ENCODE measurements at regions not wholly inside any gene's neighbourhood (a gene's known extent, or its start where the extent isn't known, plus 50 kb on each side); places are given as distances from the start of the nearest gene placed in this dataset.
"Not testable (repeated sequence)": the region's sequence is repeated elsewhere in the genome, so short reads cannot be mapped to it uniquely, and the experiment has no call there.

DNA sequence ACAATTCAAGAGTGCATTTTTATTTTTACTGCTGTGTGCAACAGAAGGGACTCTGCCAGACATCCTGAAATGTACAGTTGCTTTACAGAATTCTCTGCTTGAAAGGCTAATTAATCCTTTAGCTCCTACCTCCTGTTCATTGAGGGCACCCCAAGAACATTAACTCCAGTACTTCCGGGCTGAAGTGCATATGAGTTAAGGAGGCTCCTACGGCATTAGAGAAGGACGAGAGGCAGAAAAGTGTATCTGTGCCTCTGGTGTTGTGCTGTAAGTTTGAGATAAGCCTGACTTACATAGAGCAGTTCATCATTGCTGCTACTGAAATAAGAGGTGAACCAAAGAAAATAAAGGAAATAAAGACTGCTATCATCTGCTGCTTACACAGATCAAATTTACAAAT, 609.3 kb upstream of the ADGRB3 start:
- H3K9me3 ChIP-seq: no peaks in the 10 kb centered on the region

DNA sequence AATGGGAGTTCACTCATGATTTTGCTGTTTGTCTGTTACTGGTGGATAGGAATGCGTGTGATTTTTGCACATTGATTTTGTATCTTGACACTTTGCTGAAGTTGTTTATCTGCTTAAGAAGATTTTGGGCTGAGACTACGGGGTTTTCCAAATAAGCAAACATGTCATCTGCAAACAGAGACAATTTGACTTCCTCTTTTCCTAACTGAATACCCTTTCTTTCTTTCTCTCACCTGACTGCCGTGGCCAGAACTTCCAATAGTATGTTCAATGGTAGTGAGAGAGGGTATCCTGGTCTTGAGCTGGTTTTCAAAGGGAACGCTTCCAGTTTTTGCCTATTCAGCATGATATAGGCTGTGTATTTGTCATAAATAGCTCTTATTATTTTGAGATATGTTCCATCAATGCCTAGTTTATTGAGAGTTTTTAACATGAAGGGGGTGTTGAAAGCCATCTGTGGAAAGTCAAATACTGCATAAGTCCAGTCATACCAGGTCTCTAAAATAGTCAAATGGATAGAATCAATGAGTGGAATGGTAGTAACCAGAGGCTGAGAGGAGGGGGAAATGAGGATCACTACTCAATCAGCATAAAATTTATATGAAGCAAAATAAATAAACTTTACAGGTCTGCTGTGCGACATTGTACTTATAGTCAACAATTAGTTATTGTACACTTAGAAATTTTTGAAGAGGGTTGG, 610.4 kb upstream of the ADGRB3 start:
- WGBS: 82% methylated on average over 5 of the region's 5 CpGs
- no peak for DNase-seq (ENCODE audit: low spot score)
- Histone ChIP-seq H3K36me3 (no peaks in the 10 kb centered on the region), H3K27ac (no peak overlapping the region), H3K9me3 (no peaks in the 10 kb centered on the region), H3K4me3 (no peak overlapping the region), H3K4me1 (replicated peaks) (no peaks in the 10 kb centered on the region), H3K27me3 (replicated peaks; ENCODE audit: insufficient read depth) (no peaks in the 10 kb centered on the region)
- TF ChIP-seq POLR2A (IDR thresholded peaks at IDR 0.05) (no peak), POLR2AphosphoS5 (IDR thresholded peaks at IDR 0.05) (no peak)
- TF ChIP-seq, protein P1, sequence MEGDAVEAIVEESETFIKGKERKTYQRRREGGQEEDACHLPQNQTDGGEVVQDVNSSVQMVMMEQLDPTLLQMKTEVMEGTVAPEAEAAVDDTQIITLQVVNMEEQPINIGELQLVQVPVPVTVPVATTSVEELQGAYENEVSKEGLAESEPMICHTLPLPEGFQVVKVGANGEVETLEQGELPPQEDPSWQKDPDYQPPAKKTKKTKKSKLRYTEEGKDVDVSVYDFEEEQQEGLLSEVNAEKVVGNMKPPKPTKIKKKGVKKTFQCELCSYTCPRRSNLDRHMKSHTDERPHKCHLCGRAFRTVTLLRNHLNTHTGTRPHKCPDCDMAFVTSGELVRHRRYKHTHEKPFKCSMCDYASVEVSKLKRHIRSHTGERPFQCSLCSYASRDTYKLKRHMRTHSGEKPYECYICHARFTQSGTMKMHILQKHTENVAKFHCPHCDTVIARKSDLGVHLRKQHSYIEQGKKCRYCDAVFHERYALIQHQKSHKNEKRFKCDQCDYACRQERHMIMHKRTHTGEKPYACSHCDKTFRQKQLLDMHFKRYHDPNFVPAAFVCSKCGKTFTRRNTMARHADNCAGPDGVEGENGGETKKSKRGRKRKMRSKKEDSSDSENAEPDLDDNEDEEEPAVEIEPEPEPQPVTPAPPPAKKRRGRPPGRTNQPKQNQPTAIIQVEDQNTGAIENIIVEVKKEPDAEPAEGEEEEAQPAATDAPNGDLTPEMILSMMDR (IDR thresholded peaks at IDR 0.05): no peak
- intact Hi-C loops (cut with DNase I): no loop called here

More for the DNA sequence above, 609.3 kb upstream of the ADGRB3 start:
- no peaks in the 10 kb centered on the region for H3K36me3 ChIP-seq
- TF ChIP-seq POLR2AphosphoS5 (IDR thresholded peaks at IDR 0.05) (no peak), POLR2A (IDR thresholded peaks at IDR 0.05) (no peak)
- TF ChIP-seq, protein P1 (IDR thresholded peaks at IDR 0.05): no peak
- H3K27ac ChIP-seq: no peak overlapping the region
- no peaks in the 10 kb centered on the region for H3K4me1 ChIP-seq (replicated peaks)
- no peak overlapping the region for H3K4me3 ChIP-seq
- intact Hi-C loops (cut with DNase I): no loop called here
- 90% methylated on average over 3 of the region's 3 CpGs for WGBS
- no peak for DNase-seq (ENCODE audit: low spot score)
- H3K27me3 ChIP-seq (replicated peaks; ENCODE audit: insufficient read depth): no peaks in the 10 kb centered on the region

DNA sequence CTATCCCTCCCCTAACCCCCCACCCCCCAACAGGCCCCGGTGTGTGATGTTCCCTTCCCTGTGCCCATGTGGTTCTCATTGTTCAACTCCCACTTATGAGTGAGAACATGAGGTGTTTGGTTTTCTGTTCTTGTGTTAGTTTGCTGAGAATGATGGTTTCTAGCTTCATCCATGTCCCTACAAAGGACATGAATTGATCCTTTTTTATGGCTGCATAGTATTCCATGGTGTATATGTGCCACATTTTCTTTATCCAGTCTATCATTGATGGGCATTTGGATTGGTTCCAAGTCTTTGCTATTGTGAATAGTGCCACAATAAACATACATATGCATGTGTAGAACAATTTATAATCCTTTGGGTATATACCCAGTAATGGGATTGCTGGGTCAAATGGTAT, 612.1 kb upstream of the ADGRB3 start:
- DNase-seq (ENCODE audit: low spot score); H3K27ac ChIP-seq; H3K36me3 ChIP-seq; H3K9me3 ChIP-seq; intact Hi-C loops (cut with DNase I); H3K4me3 ChIP-seq; H3K4me1 ChIP-seq (replicated peaks); H3K27me3 ChIP-seq (replicated peaks; ENCODE audit: insufficient read depth): not testable (repeated sequence)
- 100% methylated on average over 1 of the region's 1 CpG for WGBS

DNA sequence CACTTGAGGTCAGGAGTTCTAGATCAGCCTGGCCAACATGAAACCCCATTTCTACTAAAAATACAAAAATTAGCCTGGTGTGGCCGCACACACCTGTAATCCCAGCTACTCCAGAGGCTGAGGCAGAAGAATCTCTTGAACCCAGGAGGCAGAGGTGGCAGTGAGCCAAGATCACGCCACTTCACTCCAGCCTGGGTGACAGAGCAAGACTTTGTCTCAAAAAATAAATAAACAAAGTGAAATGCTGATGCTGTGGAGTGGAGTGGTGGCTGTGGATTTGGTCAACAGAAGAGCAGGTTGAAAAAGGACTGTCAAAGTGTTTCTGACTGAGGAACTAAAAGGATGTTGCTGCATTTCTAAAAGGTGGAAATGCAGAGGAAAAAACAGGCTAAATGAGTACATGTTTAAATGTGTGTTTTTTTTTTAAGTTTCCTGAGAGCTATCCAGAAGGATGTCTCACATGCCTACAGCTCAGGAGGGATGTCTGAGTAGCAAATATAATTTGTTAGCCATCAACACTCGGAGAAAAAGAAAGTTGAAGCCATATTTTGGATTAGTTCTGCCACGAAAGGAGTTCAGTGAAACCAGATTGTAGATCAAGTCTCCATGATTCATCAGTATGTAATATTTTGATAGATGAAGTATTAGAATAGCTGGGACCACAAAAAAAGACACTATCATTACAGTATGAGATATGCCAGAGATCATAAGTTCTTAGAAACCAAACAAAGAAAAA, 621.1 kb upstream of the ADGRB3 start:
- WGBS: 81% methylated on average over 4 of the region's 4 CpGs
- intact Hi-C loops (cut with DNase I): no loop called here
- Histone ChIP-seq H3K36me3 (no peaks in the 10 kb centered on the region), H3K9me3 (no peaks in the 10 kb centered on the region), H3K4me1 (replicated peaks) (no peaks in the 10 kb centered on the region), H3K27ac (no peak overlapping the region), H3K27me3 (replicated peaks; ENCODE audit: insufficient read depth) (no peaks in the 10 kb centered on the region), H3K4me3 (no peak overlapping the region)
- TF ChIP-seq POLR2A (IDR thresholded peaks at IDR 0.05): no peak
- TF ChIP-seq POLR2AphosphoS5 (IDR thresholded peaks at IDR 0.05): no peak
- TF ChIP-seq, protein P1 (IDR thresholded peaks at IDR 0.05): no peak
- DNase-seq (ENCODE audit: low spot score): no peak

DNA sequence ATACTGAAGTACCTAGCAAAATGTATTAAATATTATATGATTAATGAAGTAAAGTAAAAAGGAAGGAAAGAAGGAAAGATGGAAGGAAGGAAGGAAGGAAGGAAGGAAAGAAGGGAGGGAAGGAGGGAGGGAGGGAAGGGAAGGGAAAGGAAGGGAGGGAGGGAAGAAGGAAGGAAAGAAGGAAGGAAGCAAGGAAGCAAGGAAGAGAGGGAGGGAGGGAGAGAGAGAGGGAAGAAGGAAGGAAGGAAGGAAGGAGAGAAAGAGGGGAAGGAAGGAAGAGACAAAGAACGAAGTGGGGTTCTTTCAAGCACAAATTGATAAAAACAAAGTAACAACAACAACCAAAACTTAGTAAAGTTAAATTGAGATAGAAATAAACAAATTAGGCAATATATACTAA, 622.3 kb upstream of the ADGRB3 start:
- DNase-seq (ENCODE audit: low spot score): no peak
- Histone ChIP-seq H3K27me3 (replicated peaks; ENCODE audit: insufficient read depth) (no peaks in the 10 kb centered on the region), H3K4me3 (no peak overlapping the region), H3K36me3 (no peaks in the 10 kb centered on the region), H3K4me1 (replicated peaks) (no peaks in the 10 kb centered on the region), H3K9me3 (no peaks in the 10 kb centered on the region), H3K27ac (no peak overlapping the region)
- TF ChIP-seq POLR2AphosphoS5 (IDR thresholded peaks at IDR 0.05) (no peak), POLR2A (IDR thresholded peaks at IDR 0.05) (no peak)
- TF ChIP-seq, protein P1 (IDR thresholded peaks at IDR 0.05): no peak
- whole genome bisulfite sequencing: 85% methylated on average over 1 of the region's 1 CpG
- intact Hi-C loops (cut with DNase I): no loop called here

Data from prostate gland (tissue), 2 donors.